Spleen (tissue), 7 donors: ENCODE measurements at regions not wholly inside any gene's neighbourhood (a gene's known extent, or its start where the extent isn't known, plus 50 kb on each side); places are given as distances from the start of the nearest gene placed in this dataset.

Experiments used
- POLR2A ChIP-seq, 3 donors: fragments of 450-650 bp; IDR thresholded peaks; one replicate each; pipeline ENCODE4 v1.5.1; 2017; ENCODE audit warnings: antibody characterized with exemption in 3 of 3, mild to moderate bottlenecking in 1 of 3
- TF ChIP-seq, protein P1 (sequence below), 11 experiments: fragments of 200-600 bp in 7 of 11; fragments of 450-650 bp in 4 of 11; sonication (generic) in 4 of 11; IDR thresholded peaks in 8 of 11; conservative IDR thresholded peaks in 3 of 11; 1 replicate in 7 of 11; 2 replicates in 4 of 11; pipeline versions ENCODE4 v1.4.0 to v1.8.0; 2016 to 2021; ENCODE audit warnings: antibody characterized with exemption in 11 of 11, inconsistent platforms in 4 of 11, mild to moderate bottlenecking in 1 of 11
- donor health status: DM: no; HTN: no; CAD: no; lungs with moderate emphysema.
- donor health status: DM: no; HTN: no; CAD: no.
- donor health status: DM: no; HTN: no; CAD: no.

DNA sequence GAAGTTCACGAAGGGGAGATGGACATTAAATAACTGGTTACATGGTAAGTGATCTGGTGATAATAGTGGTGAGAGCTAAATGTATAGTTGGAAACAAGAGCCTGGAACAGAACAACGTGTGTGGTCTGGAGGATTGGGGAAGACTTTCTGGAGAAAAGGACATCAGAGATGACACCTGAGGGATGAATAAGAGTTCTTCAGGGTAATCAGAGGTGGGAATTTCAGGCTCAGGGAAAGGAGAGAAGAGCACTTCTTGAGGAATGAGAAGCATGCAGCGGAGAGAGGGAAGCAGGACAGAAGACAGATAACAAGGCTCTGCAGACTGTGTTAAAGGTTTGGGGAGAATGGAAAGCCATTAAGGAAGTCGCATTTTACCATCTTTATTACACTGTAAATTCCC lies 450.7 kb downstream of the TNS1 start:
- TF ChIP-seq, protein P1, sequence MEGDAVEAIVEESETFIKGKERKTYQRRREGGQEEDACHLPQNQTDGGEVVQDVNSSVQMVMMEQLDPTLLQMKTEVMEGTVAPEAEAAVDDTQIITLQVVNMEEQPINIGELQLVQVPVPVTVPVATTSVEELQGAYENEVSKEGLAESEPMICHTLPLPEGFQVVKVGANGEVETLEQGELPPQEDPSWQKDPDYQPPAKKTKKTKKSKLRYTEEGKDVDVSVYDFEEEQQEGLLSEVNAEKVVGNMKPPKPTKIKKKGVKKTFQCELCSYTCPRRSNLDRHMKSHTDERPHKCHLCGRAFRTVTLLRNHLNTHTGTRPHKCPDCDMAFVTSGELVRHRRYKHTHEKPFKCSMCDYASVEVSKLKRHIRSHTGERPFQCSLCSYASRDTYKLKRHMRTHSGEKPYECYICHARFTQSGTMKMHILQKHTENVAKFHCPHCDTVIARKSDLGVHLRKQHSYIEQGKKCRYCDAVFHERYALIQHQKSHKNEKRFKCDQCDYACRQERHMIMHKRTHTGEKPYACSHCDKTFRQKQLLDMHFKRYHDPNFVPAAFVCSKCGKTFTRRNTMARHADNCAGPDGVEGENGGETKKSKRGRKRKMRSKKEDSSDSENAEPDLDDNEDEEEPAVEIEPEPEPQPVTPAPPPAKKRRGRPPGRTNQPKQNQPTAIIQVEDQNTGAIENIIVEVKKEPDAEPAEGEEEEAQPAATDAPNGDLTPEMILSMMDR (IDR thresholded peaks at IDR 0.05 in 8 of 11, conservative IDR thresholded peaks at IDR 0.05 in 3 of 11) = no peak
- TF ChIP-seq POLR2A (IDR thresholded peaks at IDR 0.05) = no peak
